GM19452 (cell line): ENCODE measurements at regions not wholly inside any gene's neighbourhood (a gene's known extent, or its start where the extent isn't known, plus 50 kb on each side); places are given as distances from the start of the nearest gene placed in this dataset.

Source experiments
- ATAC-seq: cut with Tn5 transposase; IDR thresholded peaks from one replicate; pipeline ENCODE4 v1.9.1; 2021; ENCODE audit not compliant: unreplicated experiment

- ATAC-seq = no peak
Measured at GRCh38 chr11:109857637-109858036, 235.6 kb upstream of the ZC3H12C start.

- ATAC-seq = no peak
Measured at GRCh38 chr11:109858152-109858551, 235.0 kb upstream of the ZC3H12C start.

GRCh38 chr11:109859045-109859724, 234.0 kb upstream of the ZC3H12C start:
- ATAC-seq = no peak

- no peak for ATAC-seq
Measured at GRCh38 chr11:109862835-109863234, 230.4 kb upstream of the ZC3H12C start.

GRCh38 chr11:109864151-109864661, 229.0 kb upstream of the ZC3H12C start:
- ATAC-seq = peak; percentile 94

GRCh38 chr11:109864834-109865547, 228.2 kb upstream of the ZC3H12C start:
- ATAC-seq = peak; percentile 32

- no peak for ATAC-seq
Measured at GRCh38 chr11:109865548-109866186, 227.5 kb upstream of the ZC3H12C start.

GRCh38 chr11:109867784-109868183, 225.4 kb upstream of the ZC3H12C start:
- no peak for ATAC-seq

- no peak for ATAC-seq
Measured at GRCh38 chr11:109869536-109869935, 223.7 kb upstream of the ZC3H12C start.

GRCh38 chr11:109870297-109870696, 222.9 kb upstream of the ZC3H12C start:
- ATAC-seq = no peak

- ATAC-seq = no peak
Measured at GRCh38 chr11:109877043-109877442, 216.1 kb upstream of the ZC3H12C start.

GRCh38 chr11:109884501-109884900, 208.7 kb upstream of the ZC3H12C start:
- ATAC-seq = no peak

GRCh38 chr11:109885006-109885405, 208.2 kb upstream of the ZC3H12C start:
- no peak for ATAC-seq

- ATAC-seq = no peak
Measured at GRCh38 chr11:109892321-109892794, 200.8 kb upstream of the ZC3H12C start.

- no peak for ATAC-seq
Measured at GRCh38 chr11:109894242-109894641, 198.9 kb upstream of the ZC3H12C start.

- ATAC-seq = no peak
Measured at GRCh38 chr11:109898592-109898991, 194.6 kb upstream of the ZC3H12C start.

GRCh38 chr11:109902764-109903433, 190.3 kb upstream of the ZC3H12C start:
- no peak for ATAC-seq

GRCh38 chr11:109911488-109911887, 181.7 kb upstream of the ZC3H12C start:
- no peak for ATAC-seq

- no peak for ATAC-seq
Measured at GRCh38 chr11:109914038-109914437, 179.2 kb upstream of the ZC3H12C start.

- ATAC-seq = no peak
Measured at GRCh38 chr11:109914809-109915653, 178.2 kb upstream of the ZC3H12C start.
